Ovary (tissue), 3 donors: ENCODE measurements at regions not wholly inside any gene's neighbourhood (a gene's known extent, or its start where the extent isn't known, plus 50 kb on each side); places are given as distances from the start of the nearest gene placed in this dataset.

ENCODE experiments used
- POLR2A ChIP-seq: fragments of 450-650 bp; IDR thresholded peaks from one replicate; pipeline ENCODE4 v1.6.1; 2017; ENCODE audit warnings: antibody characterized with exemption, mild to moderate bottlenecking, moderate library complexity
- TF ChIP-seq, protein P1 (sequence below), 3 donors: fragments of 450-650 bp in 2 of 3; fragments of 200-600 bp in 1 of 3; IDR thresholded peaks; one replicate each; pipeline versions ENCODE4 v1.5.1 to v1.8.0; 2016 to 2022; ENCODE audit warnings: antibody characterized with exemption in 3 of 3, mild to moderate bottlenecking in 1 of 3
- donor health status: DM: no; HTN: no; CAD: no.

DNA sequence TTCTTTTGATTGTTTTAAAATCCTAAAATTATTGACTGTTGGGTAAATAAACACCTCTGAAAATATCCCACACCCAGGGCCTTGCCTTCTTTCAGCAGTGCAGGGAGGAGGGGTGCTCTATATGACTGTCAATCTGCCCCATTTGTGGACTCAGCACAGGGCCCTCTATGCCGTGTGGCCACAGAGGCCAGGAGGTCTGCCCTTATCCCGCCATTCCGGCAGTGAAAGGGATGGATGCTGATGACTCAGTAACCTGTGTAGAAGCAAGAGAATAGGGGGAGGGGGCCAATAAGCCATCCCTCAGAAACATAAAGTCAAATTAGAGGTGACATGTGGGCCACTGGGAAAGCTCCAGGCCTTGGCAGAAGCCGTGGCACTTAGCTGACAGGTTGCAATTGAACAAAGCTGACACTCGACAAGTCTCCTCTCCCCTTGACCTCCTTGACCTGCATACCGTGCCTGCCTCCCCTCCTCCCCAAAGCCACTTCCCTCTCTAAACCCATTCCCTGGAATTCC is 281.4 kb upstream of the DYNLRB2 start:
- TF ChIP-seq, protein P1, sequence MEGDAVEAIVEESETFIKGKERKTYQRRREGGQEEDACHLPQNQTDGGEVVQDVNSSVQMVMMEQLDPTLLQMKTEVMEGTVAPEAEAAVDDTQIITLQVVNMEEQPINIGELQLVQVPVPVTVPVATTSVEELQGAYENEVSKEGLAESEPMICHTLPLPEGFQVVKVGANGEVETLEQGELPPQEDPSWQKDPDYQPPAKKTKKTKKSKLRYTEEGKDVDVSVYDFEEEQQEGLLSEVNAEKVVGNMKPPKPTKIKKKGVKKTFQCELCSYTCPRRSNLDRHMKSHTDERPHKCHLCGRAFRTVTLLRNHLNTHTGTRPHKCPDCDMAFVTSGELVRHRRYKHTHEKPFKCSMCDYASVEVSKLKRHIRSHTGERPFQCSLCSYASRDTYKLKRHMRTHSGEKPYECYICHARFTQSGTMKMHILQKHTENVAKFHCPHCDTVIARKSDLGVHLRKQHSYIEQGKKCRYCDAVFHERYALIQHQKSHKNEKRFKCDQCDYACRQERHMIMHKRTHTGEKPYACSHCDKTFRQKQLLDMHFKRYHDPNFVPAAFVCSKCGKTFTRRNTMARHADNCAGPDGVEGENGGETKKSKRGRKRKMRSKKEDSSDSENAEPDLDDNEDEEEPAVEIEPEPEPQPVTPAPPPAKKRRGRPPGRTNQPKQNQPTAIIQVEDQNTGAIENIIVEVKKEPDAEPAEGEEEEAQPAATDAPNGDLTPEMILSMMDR (IDR thresholded peaks at IDR 0.05): no peak
- no peak for TF ChIP-seq POLR2A
